HCT116 (cell line): ENCODE measurements at regions not wholly inside any gene's neighbourhood (a gene's known extent, or its start where the extent isn't known, plus 50 kb on each side); places are given as distances from the start of the nearest gene placed in this dataset.

Source experiments
- ATAC-seq: fragments of 200-7000 bp; cut with Tn5 transposase; 2 replicates; pipeline ENCODE4 v1.9.1; 2020; ENCODE audit warnings: mild to moderate bottlenecking, moderate library complexity
- BruUV-seq: library from RNA; stranded (reverse); fragments of 400-500 nt; replicated peaks from 2 replicates; lab custom pipeline; 2021; lab: Mats Ljungman, UMichigan
- CTCF ChIA-PET: fragments of 300-600 bp; sonication (Branson Sonifier 250); formaldehyde crosslinking; loops from one replicate; lab custom pipeline; 2021; ENCODE audit warnings: antibody characterized with exemption; lab: Charles Lee
- POLR2A ChIA-PET: fragments of 300-600, 350-600 bp; sonication (Branson Sonifier 250); formaldehyde crosslinking; loops from one replicate; lab custom pipeline; 2021; ENCODE audit warnings: antibody characterized with exemption; lab: Charles Lee
- RAD21 ChIA-PET, 2 experiments: fragments of 300-600 bp; sonication (Branson Sonifier 250); formaldehyde crosslinking; loops; one replicate each; lab custom pipeline; 2023; ENCODE audit warnings: low total read pairs in 2 of 2; ENCODE audit not compliant: uncharacterized antibody in 2 of 2, unreplicated experiment in 2 of 2, low non-redundant PET in 1 of 2; lab: Charles Lee
- DNase-seq: peaks from one replicate; pipeline ENCODE4 v3.0.0-alpha.2; 2010; ENCODE audit warnings: low read depth, low spot score
- H2AFZ ChIP-seq: fragments of 200-600 bp; shearing (Covaris generic), sonication (generic); 2 replicates; pipeline ENCODE4 v1.6.1; 2017; ENCODE audit warnings: low read depth, mixed run types, mixed read lengths, antibody characterized with exemption, low read length; ENCODE audit not compliant: poor library complexity, severe bottlenecking
- H3K27ac ChIP-seq: 2 replicates; pipeline ENCODE4 v1.5.1; 2012; ENCODE audit warnings: low read depth, low read length
- H3K27me3 ChIP-seq: fragments of 200-600 bp; sonication (generic); 2 replicates; pipeline ENCODE4 v1.6.1; 2016; ENCODE audit warnings: mixed run types, low read length, mixed read lengths; ENCODE audit not compliant: insufficient read depth
- H3K36me3 ChIP-seq, 2 experiments: fragments of 200-500 bp in 1 of 2; fragments of 200-600 bp in 1 of 2; sonication (Bioruptor generic) in 1 of 2; sonication (generic) in 1 of 2; 2 replicates each; pipeline versions ENCODE4 v1.5.1 to v1.6.1; 2014 to 2016; ENCODE audit warnings: low read length in 2 of 2, inconsistent platforms in 1 of 2, mixed read lengths in 1 of 2, mixed run types in 1 of 2; ENCODE audit not compliant: insufficient read depth in 2 of 2, control insufficient read depth in 1 of 2
- H3K4me1 ChIP-seq, 2 experiments: fragments of 200-600 bp in 1 of 2; sonication (generic) in 1 of 2; 2 replicates each; pipeline versions ENCODE4 v1.5.1 to v1.6.1; 2012 to 2017; ENCODE audit warnings: low read length in 2 of 2, inconsistent platforms in 1 of 2, mild to moderate bottlenecking in 1 of 2, mixed read lengths in 1 of 2, mixed run types in 1 of 2, moderate library complexity in 1 of 2; ENCODE audit not compliant: insufficient read depth in 2 of 2, control insufficient read depth in 1 of 2
- H3K4me2 ChIP-seq: fragments of 200-600 bp; sonication (generic); 2 replicates; pipeline ENCODE4 v1.6.1; 2017; ENCODE audit warnings: mixed run types, low read length, mixed read lengths
- H3K4me3 ChIP-seq, 2 experiments: fragments of 200-600 bp in 1 of 2; sonication (generic) in 1 of 2; replicated peaks in 1 of 2; 2 replicates each; pipeline ENCODE4 v1.5.1; 2011 to 2016; ENCODE audit warnings: low read length in 2 of 2, control low read depth in 1 of 2, low read depth in 1 of 2, mild to moderate bottlenecking in 1 of 2, mixed read lengths in 1 of 2, mixed run types in 1 of 2
- H3K79me2 ChIP-seq: fragments of 200-600 bp; sonication (generic); 2 replicates; pipeline ENCODE4 v1.6.1; 2017; ENCODE audit warnings: mild to moderate bottlenecking, mixed run types, low read length, moderate library complexity, mixed read lengths; ENCODE audit not compliant: insufficient read depth
- H3K9ac ChIP-seq: fragments of 200-600 bp; sonication (generic); 2 replicates; pipeline ENCODE4 v1.6.1; 2016; ENCODE audit warnings: low read length, mixed read lengths
- H3K9me2 ChIP-seq: fragments of 200-600 bp; sonication (generic), shearing (Covaris generic); 2 replicates; pipeline ENCODE4 v1.6.1; 2017; ENCODE audit warnings: mixed run types, mild to moderate bottlenecking, moderate library complexity; ENCODE audit not compliant: insufficient read depth
- H3K9me3 ChIP-seq, 2 experiments: fragments of 200-500 bp in 1 of 2; fragments of 200-600 bp in 1 of 2; sonication (Bioruptor generic) in 1 of 2; sonication (generic) in 1 of 2; 2 replicates each; pipeline ENCODE4 v1.6.1; 2014 to 2017; ENCODE audit warnings: low read length in 2 of 2, mixed read lengths in 2 of 2, inconsistent platforms in 1 of 2, low read depth in 1 of 2, mild to moderate bottlenecking in 1 of 2, mixed run types in 1 of 2, moderate library complexity in 1 of 2; ENCODE audit not compliant: control insufficient read depth in 1 of 2, insufficient read depth in 1 of 2
- H4K20me1 ChIP-seq: fragments of 200-600 bp; sonication (generic), shearing (Covaris generic); 2 replicates; pipeline ENCODE4 v1.6.1; 2017; ENCODE audit warnings: mixed run types, mild to moderate bottlenecking, moderate library complexity; ENCODE audit not compliant: insufficient read depth
- CBX3 ChIP-seq: IDR thresholded peaks from 2 replicates; pipeline ENCODE4 v1.6.1; 2012; ENCODE audit warnings: low read depth
- ELF1 ChIP-seq: IDR thresholded peaks from 2 replicates; pipeline ENCODE4 v1.6.1; 2012; ENCODE audit warnings: low read depth, borderline replicate concordance
- EZH2 ChIP-seq: fragments of 200-600 bp; sonication (generic); IDR thresholded peaks from 2 replicates; pipeline ENCODE4 v1.6.1; 2017; ENCODE audit warnings: antibody characterized with exemption, mixed run types
- EZH2phosphoT487 ChIP-seq: fragments of 200-600 bp; IDR thresholded peaks from 2 replicates; pipeline ENCODE4 v1.6.1; 2018; ENCODE audit warnings: antibody characterized with exemption, borderline replicate concordance
- FOSL1 ChIP-seq: IDR thresholded peaks from 2 replicates; pipeline ENCODE4 v1.6.1; 2012; ENCODE audit warnings: low read depth
- JUND ChIP-seq: IDR thresholded peaks from 2 replicates; pipeline ENCODE4 v1.6.1; 2012
- POLR2A ChIP-seq: IDR thresholded peaks from 2 replicates; pipeline ENCODE4 v1.7.0; 2011; ENCODE audit warnings: borderline replicate concordance; ENCODE audit not compliant: insufficient read depth, insufficient read length; ENCODE audit errors: extremely low read depth
- RAD21 ChIP-seq: IDR thresholded peaks from 2 replicates; pipeline ENCODE4 v1.6.1; 2012; ENCODE audit warnings: low read depth, mild to moderate bottlenecking
- SP1 ChIP-seq: IDR thresholded peaks from 2 replicates; pipeline ENCODE4 v1.6.1; 2012; ENCODE audit warnings: low read depth
- TCF7L2 ChIP-seq: IDR thresholded peaks from 2 replicates; pipeline ENCODE4 v1.7.0; 2011; ENCODE audit warnings: borderline replicate concordance, inconsistent platforms; ENCODE audit not compliant: insufficient read depth, insufficient read length; ENCODE audit errors: extremely low read depth
- YY1 ChIP-seq: IDR thresholded peaks from 2 replicates; pipeline ENCODE4 v1.6.1; 2011; ENCODE audit warnings: low read length, low read depth, moderate library complexity, mild to moderate bottlenecking; ENCODE audit not compliant: insufficient replicate concordance; ENCODE audit errors: extremely low read depth
- ZFX ChIP-seq: fragments of 450-650 bp; IDR thresholded peaks from 2 replicates; pipeline ENCODE4 v1.6.1; 2017
- ZNF274 ChIP-seq: fragments of 200-500 bp; sonication (Bioruptor generic); IDR thresholded peaks from 2 replicates; pipeline ENCODE4 v1.6.1; 2014; ENCODE audit warnings: mild to moderate bottlenecking, low read depth, low read length, inconsistent platforms
- intact Hi-C: fragments of 100-400 bp; cut with micrococcal nuclease; formaldehyde crosslinking; loops from 2 replicates; pipeline ENCODE4 v1.10.0; 2022
- TF ChIP-seq, protein P1 (sequence below): IDR thresholded peaks from 2 replicates; pipeline ENCODE4 v1.6.1; 2012; ENCODE audit warnings: low read depth
- TF ChIP-seq, protein P2 (sequence below): IDR thresholded peaks from 2 replicates; pipeline ENCODE4 v1.6.1; 2012
- TF ChIP-seq, protein P3 (sequence below): IDR thresholded peaks from 2 replicates; pipeline ENCODE4 v1.6.1; 2012
- TF ChIP-seq, protein P4 (sequence below): IDR thresholded peaks from 2 replicates; pipeline ENCODE4 v1.6.1; 2011; ENCODE audit warnings: mild to moderate bottlenecking, low read length, moderate library complexity; ENCODE audit not compliant: insufficient replicate concordance; ENCODE audit errors: extremely low read depth
- TF ChIP-seq, protein P5 (sequence below), 3 experiments: fragments of 200-600 bp in 1 of 3; sonication (generic) in 1 of 3; IDR thresholded peaks in 2 of 3; conservative IDR thresholded peaks in 1 of 3; 2 replicates each; pipeline ENCODE4 v1.5.1; 2012 to 2017; ENCODE audit warnings: low read depth in 2 of 3, low read length in 2 of 3, antibody characterized with exemption in 1 of 3, borderline replicate concordance in 1 of 3, control low read depth in 1 of 3, mild to moderate bottlenecking in 1 of 3, mixed read lengths in 1 of 3, mixed run types in 1 of 3, moderate library complexity in 1 of 3; ENCODE audit not compliant: insufficient read depth in 1 of 3

DNA sequence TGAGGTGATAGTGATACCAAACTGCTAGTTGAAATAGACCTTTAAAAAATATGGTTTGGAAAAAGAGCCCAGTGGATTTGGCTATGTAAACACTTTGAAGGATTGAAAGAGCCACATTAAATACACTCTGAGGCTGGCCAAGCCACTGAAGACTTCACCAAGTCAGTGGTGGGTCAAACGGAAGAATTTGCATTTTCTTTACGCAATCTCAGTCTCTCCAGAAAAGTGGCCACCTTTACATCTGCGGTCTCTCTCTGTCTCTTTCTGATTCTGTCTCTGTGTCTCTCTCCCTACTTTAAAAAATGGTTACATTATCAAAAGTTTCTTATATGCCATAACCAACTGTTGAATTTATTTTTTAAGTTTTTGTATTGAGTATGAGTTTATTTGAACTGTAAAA is 651.2 kb upstream of the PITX2 start:
- H3K27ac ChIP-seq: no peak overlapping the region
- no peaks in the 10 kb centered on the region for H3K36me3 ChIP-seq
- no peak overlapping the region for H2AFZ ChIP-seq
- RAD21 ChIA-PET: no interaction called here
- H3K9me2 ChIP-seq: no peaks in the 10 kb centered on the region
- H3K4me1 ChIP-seq: no peaks in the 10 kb centered on the region
- no peak overlapping the region for H3K4me2 ChIP-seq
- no peak for ATAC-seq
- TF ChIP-seq, protein P1, sequence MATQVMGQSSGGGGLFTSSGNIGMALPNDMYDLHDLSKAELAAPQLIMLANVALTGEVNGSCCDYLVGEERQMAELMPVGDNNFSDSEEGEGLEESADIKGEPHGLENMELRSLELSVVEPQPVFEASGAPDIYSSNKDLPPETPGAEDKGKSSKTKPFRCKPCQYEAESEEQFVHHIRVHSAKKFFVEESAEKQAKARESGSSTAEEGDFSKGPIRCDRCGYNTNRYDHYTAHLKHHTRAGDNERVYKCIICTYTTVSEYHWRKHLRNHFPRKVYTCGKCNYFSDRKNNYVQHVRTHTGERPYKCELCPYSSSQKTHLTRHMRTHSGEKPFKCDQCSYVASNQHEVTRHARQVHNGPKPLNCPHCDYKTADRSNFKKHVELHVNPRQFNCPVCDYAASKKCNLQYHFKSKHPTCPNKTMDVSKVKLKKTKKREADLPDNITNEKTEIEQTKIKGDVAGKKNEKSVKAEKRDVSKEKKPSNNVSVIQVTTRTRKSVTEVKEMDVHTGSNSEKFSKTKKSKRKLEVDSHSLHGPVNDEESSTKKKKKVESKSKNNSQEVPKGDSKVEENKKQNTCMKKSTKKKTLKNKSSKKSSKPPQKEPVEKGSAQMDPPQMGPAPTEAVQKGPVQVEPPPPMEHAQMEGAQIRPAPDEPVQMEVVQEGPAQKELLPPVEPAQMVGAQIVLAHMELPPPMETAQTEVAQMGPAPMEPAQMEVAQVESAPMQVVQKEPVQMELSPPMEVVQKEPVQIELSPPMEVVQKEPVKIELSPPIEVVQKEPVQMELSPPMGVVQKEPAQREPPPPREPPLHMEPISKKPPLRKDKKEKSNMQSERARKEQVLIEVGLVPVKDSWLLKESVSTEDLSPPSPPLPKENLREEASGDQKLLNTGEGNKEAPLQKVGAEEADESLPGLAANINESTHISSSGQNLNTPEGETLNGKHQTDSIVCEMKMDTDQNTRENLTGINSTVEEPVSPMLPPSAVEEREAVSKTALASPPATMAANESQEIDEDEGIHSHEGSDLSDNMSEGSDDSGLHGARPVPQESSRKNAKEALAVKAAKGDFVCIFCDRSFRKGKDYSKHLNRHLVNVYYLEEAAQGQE: no peak
- TF ChIP-seq, protein P2, sequence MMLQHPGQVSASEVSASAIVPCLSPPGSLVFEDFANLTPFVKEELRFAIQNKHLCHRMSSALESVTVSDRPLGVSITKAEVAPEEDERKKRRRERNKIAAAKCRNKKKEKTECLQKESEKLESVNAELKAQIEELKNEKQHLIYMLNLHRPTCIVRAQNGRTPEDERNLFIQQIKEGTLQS: no peak
- TF ChIP-seq YY1 (no peak), ZNF274 (no peak), CBX3 (no peak), ELF1 (no peak), ZFX (no peak), POLR2A (no peak), SP1 (no peak), RAD21 (no peak), FOSL1 (no peak), EZH2phosphoT487 (no peak), JUND (no peak), EZH2 (no peak), TCF7L2 (no peak)
- TF ChIP-seq, protein P3, sequence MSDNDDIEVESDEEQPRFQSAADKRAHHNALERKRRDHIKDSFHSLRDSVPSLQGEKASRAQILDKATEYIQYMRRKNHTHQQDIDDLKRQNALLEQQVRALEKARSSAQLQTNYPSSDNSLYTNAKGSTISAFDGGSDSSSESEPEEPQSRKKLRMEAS: no peak
- TF ChIP-seq, protein P4, sequence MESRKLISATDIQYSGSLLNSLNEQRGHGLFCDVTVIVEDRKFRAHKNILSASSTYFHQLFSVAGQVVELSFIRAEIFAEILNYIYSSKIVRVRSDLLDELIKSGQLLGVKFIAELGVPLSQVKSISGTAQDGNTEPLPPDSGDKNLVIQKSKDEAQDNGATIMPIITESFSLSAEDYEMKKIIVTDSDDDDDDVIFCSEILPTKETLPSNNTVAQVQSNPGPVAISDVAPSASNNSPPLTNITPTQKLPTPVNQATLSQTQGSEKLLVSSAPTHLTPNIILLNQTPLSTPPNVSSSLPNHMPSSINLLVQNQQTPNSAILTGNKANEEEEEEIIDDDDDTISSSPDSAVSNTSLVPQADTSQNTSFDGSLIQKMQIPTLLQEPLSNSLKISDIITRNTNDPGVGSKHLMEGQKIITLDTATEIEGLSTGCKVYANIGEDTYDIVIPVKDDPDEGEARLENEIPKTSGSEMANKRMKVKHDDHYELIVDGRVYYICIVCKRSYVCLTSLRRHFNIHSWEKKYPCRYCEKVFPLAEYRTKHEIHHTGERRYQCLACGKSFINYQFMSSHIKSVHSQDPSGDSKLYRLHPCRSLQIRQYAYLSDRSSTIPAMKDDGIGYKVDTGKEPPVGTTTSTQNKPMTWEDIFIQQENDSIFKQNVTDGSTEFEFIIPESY: no peak
- TF ChIP-seq, protein P5, sequence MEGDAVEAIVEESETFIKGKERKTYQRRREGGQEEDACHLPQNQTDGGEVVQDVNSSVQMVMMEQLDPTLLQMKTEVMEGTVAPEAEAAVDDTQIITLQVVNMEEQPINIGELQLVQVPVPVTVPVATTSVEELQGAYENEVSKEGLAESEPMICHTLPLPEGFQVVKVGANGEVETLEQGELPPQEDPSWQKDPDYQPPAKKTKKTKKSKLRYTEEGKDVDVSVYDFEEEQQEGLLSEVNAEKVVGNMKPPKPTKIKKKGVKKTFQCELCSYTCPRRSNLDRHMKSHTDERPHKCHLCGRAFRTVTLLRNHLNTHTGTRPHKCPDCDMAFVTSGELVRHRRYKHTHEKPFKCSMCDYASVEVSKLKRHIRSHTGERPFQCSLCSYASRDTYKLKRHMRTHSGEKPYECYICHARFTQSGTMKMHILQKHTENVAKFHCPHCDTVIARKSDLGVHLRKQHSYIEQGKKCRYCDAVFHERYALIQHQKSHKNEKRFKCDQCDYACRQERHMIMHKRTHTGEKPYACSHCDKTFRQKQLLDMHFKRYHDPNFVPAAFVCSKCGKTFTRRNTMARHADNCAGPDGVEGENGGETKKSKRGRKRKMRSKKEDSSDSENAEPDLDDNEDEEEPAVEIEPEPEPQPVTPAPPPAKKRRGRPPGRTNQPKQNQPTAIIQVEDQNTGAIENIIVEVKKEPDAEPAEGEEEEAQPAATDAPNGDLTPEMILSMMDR (IDR thresholded peaks at IDR 0.05 in 2 of 3, conservative IDR thresholded peaks at IDR 0.05 in 1 of 3; ENCODE audit: borderline replicate concordance in 1 of 3, insufficient read depth in 1 of 3, low read depth in 2 of 3, low read length in 2 of 3): no peak
- TF ChIP-seq, all 23 proteins: peak for 0
- Histone ChIP-seq H3K4me3 (no peak overlapping the region), H3K27me3 (no peaks in the 10 kb centered on the region), H3K9ac (no peak overlapping the region), H3K9me3 (no peaks in the 10 kb centered on the region), H4K20me1 (no peaks in the 10 kb centered on the region), H3K79me2 (no peaks in the 10 kb centered on the region)
- no TSS peak for BruUV-seq
- intact Hi-C loops: no loop called here
- POLR2A ChIA-PET: no interaction called here
- DNase-seq: no peak
- CTCF ChIA-PET: interaction anchor here (2.4 kb wide), 1 partner anchor 9 kb away, joined by 8 read pairs; no protein-coding TSS in a partner anchor
